IMR-90 (cell line): ENCODE measurements at regions not wholly inside any gene's neighbourhood (a gene's known extent, or its start where the extent isn't known, plus 50 kb on each side); places are given as distances from the start of the nearest gene placed in this dataset.

Experiments used
- ATAC-seq: fragments of 200-7000 bp; cut with Tn5 transposase; 2 replicates; pipeline ENCODE4 v1.9.1; 2020; ENCODE audit warnings: low read depth, mild to moderate bottlenecking, moderate library complexity
- BruUV-seq: library from RNA; stranded (reverse); fragments of 400-500 nt; replicated peaks from 2 replicates; lab custom pipeline; 2021; lab: Mats Ljungman, UMichigan
- CTCF ChIA-PET: fragments of 300-600 bp; formaldehyde crosslinking; extraction: SDS; loops from one replicate; lab custom pipeline; 2021; ENCODE audit warnings: antibody characterized with exemption; lab: Yijun Ruan, JAX
- POLR2A ChIA-PET: fragments of 300-600 bp; sonication (Branson Sonifier 250); formaldehyde crosslinking; loops from one replicate; lab custom pipeline; 2022; ENCODE audit warnings: antibody characterized with exemption; ENCODE audit not compliant: unreplicated experiment; lab: Charles Lee
- DNase-seq: peaks from one replicate; pipeline ENCODE4 v3.0.0; 2013
- H2AFZ ChIP-seq: replicated peaks from 2 replicates; pipeline ENCODE3; 2013; ENCODE audit warnings: low read length, mild to moderate bottlenecking; ENCODE audit not compliant: poor library complexity
- H2AK5ac ChIP-seq: 2 replicates; pipeline ENCODE4 v1.6.1; 2013; ENCODE audit warnings: low read depth, low read length, inconsistent platforms
- H2AK9ac ChIP-seq: replicated peaks from 2 replicates; pipeline ENCODE3; 2013; ENCODE audit warnings: mild to moderate bottlenecking, low read depth, low read length, moderate library complexity; ENCODE audit not compliant: poor library complexity
- H2BK120ac ChIP-seq: 2 replicates; pipeline ENCODE4 v1.6.1; 2013; ENCODE audit warnings: low read depth, low read length, inconsistent platforms
- H2BK15ac ChIP-seq: 3 replicates; pipeline ENCODE4 v1.6.1; 2013; ENCODE audit warnings: low read depth, low read length, inconsistent platforms
- H2BK20ac ChIP-seq: 2 replicates; pipeline ENCODE4 v1.6.1; 2013; ENCODE audit warnings: low read depth, mild to moderate bottlenecking, inconsistent platforms, low read length, moderate library complexity
- H2BK5ac ChIP-seq: 2 replicates; pipeline ENCODE4 v1.6.1; 2013; ENCODE audit warnings: mild to moderate bottlenecking, low read depth, low read length, inconsistent platforms; ENCODE audit not compliant: poor library complexity, severe bottlenecking
- H3K14ac ChIP-seq: replicated peaks from 2 replicates; pipeline ENCODE4 v1.6.1; 2013; ENCODE audit warnings: low read depth, low read length, inconsistent platforms
- H3K18ac ChIP-seq: 2 replicates; pipeline ENCODE4 v1.6.1; 2013; ENCODE audit warnings: low read depth, low read length, control low read depth
- H3K23ac ChIP-seq: 2 replicates; pipeline ENCODE4 v1.6.1; 2013; ENCODE audit warnings: low read depth, low read length, inconsistent platforms
- H3K27ac ChIP-seq: 2 replicates; pipeline ENCODE4 v1.5.1; 2013; ENCODE audit warnings: mild to moderate bottlenecking, control low read depth, low read length; ENCODE audit not compliant: insufficient read depth
- H3K27me3 ChIP-seq: 2 replicates; pipeline ENCODE4 v1.6.1; 2013; ENCODE audit warnings: low read length; ENCODE audit not compliant: control insufficient read depth, insufficient read depth
- H3K36me3 ChIP-seq: 2 replicates; pipeline ENCODE4 v1.6.1; 2013; ENCODE audit warnings: low read length, mixed read lengths; ENCODE audit not compliant: control insufficient read depth, insufficient read depth
- H3K4ac ChIP-seq: 2 replicates; pipeline ENCODE4 v1.6.1; 2013; ENCODE audit warnings: low read depth, low read length, inconsistent platforms
- H3K4me1 ChIP-seq: 2 replicates; pipeline ENCODE4 v1.6.1; 2013; ENCODE audit warnings: low read length, mixed read lengths; ENCODE audit not compliant: control insufficient read depth, insufficient read depth
- H3K4me2 ChIP-seq: 2 replicates; pipeline ENCODE4 v1.6.1; 2013; ENCODE audit warnings: low read depth, mild to moderate bottlenecking, control low read depth, low read length, moderate library complexity
- H3K4me3 ChIP-seq: 2 replicates; pipeline ENCODE4 v1.5.1; 2013; ENCODE audit warnings: low read depth, mild to moderate bottlenecking, control low read depth, low read length, moderate library complexity; ENCODE audit not compliant: insufficient read depth
- H3K56ac ChIP-seq: 2 replicates; pipeline ENCODE4 v1.6.1; 2013; ENCODE audit warnings: low read length, inconsistent platforms; ENCODE audit not compliant: insufficient read depth; ENCODE audit errors: extremely low read depth
- H3K79me1 ChIP-seq, 2 experiments: 2 replicates each; pipeline ENCODE4 v1.6.1; 2013; ENCODE audit warnings: low read length in 2 of 2, inconsistent platforms in 1 of 2, low read depth in 1 of 2
- H3K9ac ChIP-seq: 2 replicates; pipeline ENCODE4 v1.6.1; 2013; ENCODE audit warnings: low read depth, low read length, control low read depth
- H3K9me1 ChIP-seq: 2 replicates; pipeline ENCODE4 v1.6.1; 2013; ENCODE audit warnings: low read length, inconsistent platforms; ENCODE audit not compliant: insufficient read depth
- H3K9me3 ChIP-seq: 2 replicates; pipeline ENCODE4 v1.6.1; 2013; ENCODE audit warnings: low read length; ENCODE audit not compliant: control insufficient read depth, insufficient read depth
- H4K20me1 ChIP-seq: 2 replicates; pipeline ENCODE4 v1.6.1; 2013; ENCODE audit warnings: low read length, inconsistent platforms; ENCODE audit not compliant: insufficient read depth
- H4K5ac ChIP-seq: 2 replicates; pipeline ENCODE4 v1.6.1; 2013; ENCODE audit warnings: mild to moderate bottlenecking, low read depth, low read length, control low read depth
- H4K8ac ChIP-seq, 2 experiments: 2 replicates each; pipeline ENCODE4 v1.6.1; 2013; ENCODE audit warnings: low read depth in 2 of 2, low read length in 2 of 2, control low read depth in 1 of 2, inconsistent platforms in 1 of 2
- H4K91ac ChIP-seq: 2 replicates; pipeline ENCODE4 v1.6.1; 2013; ENCODE audit warnings: low read depth, low read length, inconsistent platforms; ENCODE audit not compliant: insufficient read depth
- CHD1 ChIP-seq: IDR thresholded peaks from 2 replicates; pipeline ENCODE4 v1.6.1; 2012; ENCODE audit warnings: low read depth, low read length, improper control_type of control experiment
- CTCF ChIP-seq: conservative IDR thresholded peaks from 2 replicates; pipeline ENCODE4 v1.5.1; 2012; ENCODE audit warnings: mild to moderate bottlenecking, low read depth, low read length, improper control_type of control experiment
- FOS ChIP-seq: fragments of 150-350 bp; IDR thresholded peaks from 2 replicates; pipeline ENCODE4 v1.6.1; 2016; ENCODE audit warnings: low read depth, low read length
- MAFK ChIP-seq: IDR thresholded peaks from 2 replicates; pipeline ENCODE4 v1.6.1; 2012; ENCODE audit warnings: low read depth, low read length, improper control_type of control experiment
- POLR2A ChIP-seq: IDR thresholded peaks from 2 replicates; pipeline ENCODE4 v1.6.1; 2012; ENCODE audit warnings: mild to moderate bottlenecking, low read depth, low read length
- RCOR1 ChIP-seq: IDR thresholded peaks from 2 replicates; pipeline ENCODE4 v1.6.1; 2012; ENCODE audit warnings: mild to moderate bottlenecking, low read length, improper control_type of control experiment; ENCODE audit not compliant: insufficient replicate concordance
- SMC3 ChIP-seq: fragments of 150-350 bp; IDR thresholded peaks from 2 replicates; pipeline ENCODE4 v1.6.1; 2016; ENCODE audit warnings: low read depth, mild to moderate bottlenecking, antibody characterized with exemption, low read length, moderate library complexity
- dilution Hi-C: fragments of 300-500 bp; cut with HindIII; formaldehyde crosslinking; loops from one replicate; pipeline ENCODE4 v1.14.3; 2018; ENCODE audit warnings: low sequenced_read_pairs; ENCODE audit not compliant: unreplicated experiment
- in situ Hi-C: fragments of 300-500 bp; cut with MboI; formaldehyde crosslinking; loops from 3 replicates; pipeline ENCODE4 v1.14.3; 2019; ENCODE audit warnings: low sequenced_read_pairs, inconsistent platforms, mixed read lengths
- intact Hi-C: fragments of 100-400 bp; cut with micrococcal nuclease; formaldehyde crosslinking; loops from 2 replicates; pipeline ENCODE4 v1.10.0; 2022

DNA sequence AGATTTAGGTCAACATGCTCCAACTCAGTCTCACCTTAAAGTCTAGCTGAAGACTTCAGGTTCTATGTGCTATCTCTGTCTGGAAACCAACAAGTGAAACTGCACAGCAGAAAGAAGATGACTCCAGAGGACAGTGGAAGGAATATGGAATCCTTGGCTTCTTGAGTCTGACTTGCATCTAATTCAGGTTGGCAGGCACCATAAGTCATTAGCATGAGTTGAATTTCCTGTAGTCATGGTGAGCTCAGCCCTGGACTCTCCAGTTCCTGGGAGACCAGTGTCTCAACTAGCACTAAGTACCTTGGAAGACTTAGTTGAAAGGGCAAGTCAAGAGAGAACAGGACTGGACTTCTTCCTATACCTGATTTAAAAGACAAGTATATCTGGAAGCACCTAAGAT, 129.7 kb downstream of the DTWD1 start:
- Histone ChIP-seq H4K5ac (no peak overlapping the region), H2BK15ac (no peak overlapping the region), H3K18ac (no peak overlapping the region), H3K9me3 (no peaks in the 10 kb centered on the region), H3K9ac (no peak overlapping the region), H2BK120ac (no peak overlapping the region), H4K20me1 (no peaks in the 10 kb centered on the region), H2AK5ac (no peak overlapping the region), H3K56ac (no peak overlapping the region), H3K4me2 (no peak overlapping the region), H3K23ac (no peak overlapping the region), H3K27ac (no peak overlapping the region), H3K14ac (no peak overlapping the region), H4K91ac (no peak overlapping the region), H3K27me3 (no peaks in the 10 kb centered on the region), H3K4me3 (no peak overlapping the region), H2BK5ac (no peak overlapping the region), H3K79me1 (no peaks in the 10 kb centered on the region), H2BK20ac (no peak overlapping the region), H3K4ac (no peak overlapping the region), H3K4me1 (no peaks in the 10 kb centered on the region), H4K8ac (no peak overlapping the region), H2AFZ (no peak overlapping the region), H3K9me1 (no peaks in the 10 kb centered on the region), H3K36me3 (no peaks in the 10 kb centered on the region), H2AK9ac (no peak overlapping the region)
- TF ChIP-seq CHD1 (no peak), CTCF (no peak), MAFK (no peak), POLR2A (no peak), FOS (no peak), RCOR1 (no peak), SMC3 (no peak)
- in situ Hi-C loops (no loop called here), intact Hi-C loops (no loop called here), dilution Hi-C loops (no loop called here)
- DNase-seq (peak; percentile 3), ATAC-seq (no peak)
- no TSS peak for BruUV-seq
- POLR2A ChIA-PET, result no interaction called here
- CTCF ChIA-PET, result interaction anchor here (0.6 kb wide), 1 partner anchor 474 kb away, joined by 3 read pairs; no protein-coding TSS in a partner anchor
